Loucy (cell line): ENCODE measurements at regions not wholly inside any gene's neighbourhood (a gene's known extent, or its start where the extent isn't known, plus 50 kb on each side); places are given as distances from the start of the nearest gene placed in this dataset.

ENCODE experiments used
- H2AFZ ChIP-seq: fragments of 200-600 bp; sonication (generic); 2 replicates; pipeline ENCODE4 v1.6.0; 2016; ENCODE audit warnings: antibody characterized with exemption, mild to moderate bottlenecking, low read length, moderate library complexity
- H3F3A ChIP-seq: fragments of 200-600 bp; 2 replicates; pipeline ENCODE4 v1.6.0; 2016; ENCODE audit warnings: antibody characterized with exemption, low read depth, mild to moderate bottlenecking
- H3K27me3 ChIP-seq: fragments of 200-600 bp; sonication (generic); 2 replicates; pipeline ENCODE4 v1.6.1; 2014; ENCODE audit warnings: low read length, mild to moderate bottlenecking; ENCODE audit not compliant: insufficient read depth, poor library complexity, severe bottlenecking
- H3K36me3 ChIP-seq: fragments of 200-600 bp; sonication (generic); 2 replicates; pipeline ENCODE4 v1.6.1; 2016; ENCODE audit warnings: low read length; ENCODE audit not compliant: insufficient read depth
- H3K4me1 ChIP-seq: fragments of 200-600 bp; sonication (generic); 2 replicates; pipeline ENCODE4 v1.5.1; 2014; ENCODE audit warnings: low read length, mild to moderate bottlenecking; ENCODE audit not compliant: insufficient read depth, poor library complexity, severe bottlenecking
- H3K4me2 ChIP-seq: fragments of 200-600 bp; sonication (generic); 2 replicates; pipeline ENCODE4 v1.6.0; 2014; ENCODE audit warnings: antibody characterized with exemption, low read length, low read depth, mild to moderate bottlenecking; ENCODE audit not compliant: poor library complexity, severe bottlenecking
- H3K4me3 ChIP-seq: fragments of 200-600 bp; sonication (generic); 2 replicates; pipeline ENCODE4 v1.5.1; 2014; ENCODE audit warnings: low read length, mild to moderate bottlenecking, mixed read lengths; ENCODE audit not compliant: poor library complexity, severe bottlenecking
- H3K79me2 ChIP-seq: fragments of 200-600 bp; sonication (generic); 2 replicates; pipeline ENCODE4 v1.6.1; 2014; ENCODE audit warnings: low read length; ENCODE audit not compliant: insufficient read depth
- H3K9ac ChIP-seq: fragments of 200-600 bp; sonication (generic); 2 replicates; pipeline ENCODE4 v1.6.0; 2014; ENCODE audit warnings: mild to moderate bottlenecking, low read depth, low read length, moderate library complexity; ENCODE audit not compliant: poor library complexity, severe bottlenecking
- H3K9me2 ChIP-seq: fragments of 200-600 bp; sonication (generic); replicated peaks from 2 replicates; pipeline ENCODE4 v1.6.1; 2016; ENCODE audit warnings: low read depth, low read length, mixed read lengths
- H3K9me3 ChIP-seq: fragments of 200-600 bp; sonication (generic); 2 replicates; pipeline ENCODE4 v1.6.1; 2014; ENCODE audit warnings: mild to moderate bottlenecking, antibody characterized with exemption, low read length, low read depth; ENCODE audit not compliant: insufficient read depth
- H4K20me1 ChIP-seq: fragments of 200-600 bp; sonication (generic); 2 replicates; pipeline ENCODE4 v1.6.0; 2014; ENCODE audit warnings: antibody characterized with exemption, low read length, mild to moderate bottlenecking; ENCODE audit not compliant: insufficient read depth, poor library complexity, severe bottlenecking
- CTCF ChIP-seq: fragments of 200-600 bp; sonication (generic); conservative IDR thresholded peaks from 2 replicates; pipeline ENCODE4 v1.5.1; 2014; ENCODE audit warnings: mild to moderate bottlenecking, antibody characterized with exemption, low read length
- EZH2phosphoT487 ChIP-seq: fragments of 200-600 bp; IDR thresholded peaks from 2 replicates; pipeline ENCODE4 v1.6.1; 2018; ENCODE audit warnings: antibody characterized with exemption, mild to moderate bottlenecking, moderate library complexity, borderline replicate concordance

- 0 out of 2 replicates have a peak, but pooled peaks cover 3% of the 10 kb centered on the region for H3K9me3 ChIP-seq
- H3F3A ChIP-seq = no peaks in the 10 kb centered on the region
- H3K27me3 ChIP-seq = no peaks in the 10 kb centered on the region
- no peaks in the 10 kb centered on the region for H3K36me3 ChIP-seq
- H4K20me1 ChIP-seq = no peaks in the 10 kb centered on the region
- no peaks in the 10 kb centered on the region for H3K79me2 ChIP-seq
- H3K9ac ChIP-seq = no peak overlapping the region
- H3K4me2 ChIP-seq = no peak overlapping the region
- H3K4me1 ChIP-seq = no peaks in the 10 kb centered on the region
- H2AFZ ChIP-seq = no peak overlapping the region
- H3K4me3 ChIP-seq = no peak overlapping the region
- no peaks in the 10 kb centered on the region for H3K9me2 ChIP-seq
- TF ChIP-seq EZH2phosphoT487 (no peak), CTCF (no peak)
Observed at GRCh38 chr7:152947686-152948085, 188.1 kb downstream of the ACTR3B start.

GRCh38 chr7:152949253-152949652 is 189.7 kb downstream of the ACTR3B start:
- no peaks in the 10 kb centered on the region for H3K9me2 ChIP-seq
- H3K27me3 ChIP-seq = no peaks in the 10 kb centered on the region
- no peaks in the 10 kb centered on the region for H4K20me1 ChIP-seq
- no peak overlapping the region for H3K4me3 ChIP-seq
- no peaks in the 10 kb centered on the region for H3K36me3 ChIP-seq
- H3K4me1 ChIP-seq = no peaks in the 10 kb centered on the region
- no peak overlapping the region for H3K4me2 ChIP-seq
- no peak for TF ChIP-seq CTCF
- TF ChIP-seq EZH2phosphoT487 = no peak
- no peaks in the 10 kb centered on the region for H3K79me2 ChIP-seq
- no peak overlapping the region for H3K9ac ChIP-seq
- H2AFZ ChIP-seq = no peak overlapping the region
- 0 out of 2 replicates have a peak, but pooled peaks cover 3% of the 10 kb centered on the region for H3K9me3 ChIP-seq
- no peaks in the 10 kb centered on the region for H3F3A ChIP-seq

- Histone ChIP-seq H3K4me2 (no peak overlapping the region), H2AFZ (no peak overlapping the region), H3K9ac (no peak overlapping the region), H3K79me2 (no peaks in the 10 kb centered on the region), H3F3A (no peaks in the 10 kb centered on the region), H4K20me1 (no peaks in the 10 kb centered on the region), H3K4me3 (no peak overlapping the region), H3K36me3 (no peaks in the 10 kb centered on the region), H3K9me3 (0 out of 2 replicates have a peak, but pooled peaks cover 3% of the 10 kb centered on the region), H3K27me3 (no peaks in the 10 kb centered on the region), H3K4me1 (no peaks in the 10 kb centered on the region), H3K9me2 (no peaks in the 10 kb centered on the region)
- TF ChIP-seq EZH2phosphoT487 = no peak
- no peak for TF ChIP-seq CTCF
Observed at GRCh38 chr7:152949790-152950189, 190.2 kb downstream of the ACTR3B start.
